K562 (cell line): ENCODE measurements at regions not wholly inside any gene's neighbourhood (a gene's known extent, or its start where the extent isn't known, plus 50 kb on each side); places are given as distances from the start of the nearest gene placed in this dataset.

Experiments used
- BRD4 ChIP-seq: fragments of 200-600 bp; sonication (generic); IDR thresholded peaks from 2 replicates; pipeline ENCODE4 v1.6.1; 2017; ENCODE audit warnings: inconsistent platforms
- CEBPB ChIP-seq: fragments of 450-650 bp; IDR thresholded peaks from 2 replicates; pipeline ENCODE4 v1.6.1; 2016; ENCODE audit warnings: missing genetic modification characterization, missing compliant biosample characterization
- CREB1 ChIP-seq, 2 experiments: sonication (generic) in 1 of 2; formaldehyde crosslinking in 1 of 2; IDR thresholded peaks; 2 replicates each; pipeline versions ENCODE4 v1.6.1 to v1.8.0; 2012 to 2022; ENCODE audit warnings: inconsistent platforms in 1 of 2, mild to moderate bottlenecking in 1 of 2, missing genetic modification reagents in 1 of 2, moderate library complexity in 1 of 2
- GTF2F1 ChIP-seq: IDR thresholded peaks from 2 replicates; pipeline ENCODE4 v1.6.1; 2011; ENCODE audit warnings: low read depth, low read length, improper control_type of control experiment
- HDAC1 ChIP-seq, 2 experiments: fragments of 450-650 bp; IDR thresholded peaks; 2 replicates each; pipeline ENCODE4 v1.6.1; 2016 to 2017; ENCODE audit warnings: inconsistent platforms in 1 of 2, mild to moderate bottlenecking in 1 of 2, moderate library complexity in 1 of 2
- KAT7 ChIP-seq: sonication (generic); formaldehyde crosslinking; IDR thresholded peaks from 2 replicates; pipeline ENCODE4 v1.8.0; 2022; ENCODE audit warnings: missing genetic modification reagents, mild to moderate bottlenecking, borderline replicate concordance
- MAFF ChIP-seq: IDR thresholded peaks from 2 replicates; pipeline ENCODE4 v1.6.1; 2012; ENCODE audit warnings: low read length, improper control_type of control experiment
- MAFK ChIP-seq: IDR thresholded peaks from 2 replicates; pipeline ENCODE4 v1.6.1; 2011; ENCODE audit warnings: low read length, improper control_type of control experiment
- NR1H2 ChIP-seq: sonication (generic); formaldehyde crosslinking; IDR thresholded peaks from 2 replicates; pipeline ENCODE4 v1.4.0; 2020; ENCODE audit warnings: mild to moderate bottlenecking, missing genetic modification reagents
- NUFIP1 ChIP-seq: fragments of 450-650 bp; IDR thresholded peaks from 2 replicates; pipeline ENCODE4 v1.6.1; 2018; ENCODE audit not compliant: partially characterized antibody
- POLR3G ChIP-seq: IDR thresholded peaks from 2 replicates; pipeline ENCODE4 v1.6.1; 2011; ENCODE audit not compliant: insufficient read length, insufficient replicate concordance; ENCODE audit errors: extremely low read depth
- RCOR1 ChIP-seq, 2 experiments: IDR thresholded peaks; 2 replicates each; pipeline ENCODE4 v1.6.1; 2012; ENCODE audit warnings: low read depth in 2 of 2, low read length in 2 of 2, borderline replicate concordance in 1 of 2, improper control_type of control experiment in 1 of 2
- RNF2 ChIP-seq: sonication (generic); IDR thresholded peaks from 2 replicates; pipeline ENCODE4 v1.6.1; 2016
- SOX6 ChIP-seq: fragments of 450-650 bp; IDR thresholded peaks from 2 replicates; pipeline ENCODE4 v1.6.1; 2014; ENCODE audit warnings: mild to moderate bottlenecking
- TAF1 ChIP-seq: IDR thresholded peaks from 2 replicates; pipeline ENCODE4 v1.6.1; 2011; ENCODE audit warnings: mild to moderate bottlenecking, low read length, moderate library complexity; ENCODE audit not compliant: insufficient read depth, control insufficient read depth, severe bottlenecking; ENCODE audit errors: extremely low read depth
- ZFPM2 ChIP-seq: fragments of 250-450 bp; sonication (Bioruptor Pico); IDR thresholded peaks from 2 replicates; pipeline ENCODE4 v1.5.1; 2022; ENCODE audit warnings: mild to moderate bottlenecking
- ZNF140 ChIP-seq: fragments of 250-450 bp; sonication (Bioruptor Pico); IDR thresholded peaks from 2 replicates; pipeline ENCODE4 v1.8.0; 2021; ENCODE audit warnings: moderate library complexity, mild to moderate bottlenecking, inconsistent platforms
- TF ChIP-seq, protein P1 (sequence below): fragments of 250-450 bp; sonication (Bioruptor Pico); IDR thresholded peaks from 2 replicates; pipeline ENCODE4 v1.5.0; 2021; ENCODE audit warnings: mild to moderate bottlenecking, borderline replicate concordance
- TF ChIP-seq, protein P2 (sequence below): conservative IDR thresholded peaks from 2 replicates; pipeline ENCODE4 v1.6.1; 2011; ENCODE audit warnings: low read depth, mild to moderate bottlenecking, low read length; ENCODE audit not compliant: control insufficient read depth
- TF ChIP-seq, protein P3 (sequence below): fragments of 450-650 bp; IDR thresholded peaks from 2 replicates; pipeline ENCODE4 v1.6.1; 2016; ENCODE audit warnings: low read depth, mild to moderate bottlenecking, moderate library complexity
- TF ChIP-seq, protein P4 (sequence below), 2 experiments: fragments of 450-650 bp; IDR thresholded peaks; 2 replicates each; pipeline ENCODE4 v1.6.1; 2016
- TF ChIP-seq, protein P5 (sequence below): fragments of 450-650 bp; IDR thresholded peaks from 2 replicates; pipeline ENCODE4 v1.7.0; 2016; ENCODE audit warnings: borderline replicate concordance

DNA sequence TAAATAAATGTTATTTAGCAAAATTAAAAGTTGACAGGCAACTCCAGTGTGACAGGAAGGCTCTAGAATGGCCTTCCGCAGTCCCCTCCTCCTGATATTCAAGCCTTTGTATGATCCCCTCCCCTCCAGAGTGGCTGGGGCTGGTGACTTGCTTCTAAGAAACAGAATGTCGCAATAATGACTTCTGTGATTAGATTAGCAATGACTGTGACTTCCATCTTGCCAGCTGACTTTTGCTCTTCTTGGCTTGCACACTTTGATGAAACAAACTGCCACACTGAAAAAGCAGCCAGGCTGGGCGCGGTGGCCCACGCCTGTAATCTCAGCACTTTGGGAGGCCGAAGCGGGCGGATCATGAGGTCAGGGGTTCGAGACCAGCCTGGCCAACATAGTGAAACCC lies 106.5 kb upstream of the LARP1 start (continued):
- TF ChIP-seq, protein P1, sequence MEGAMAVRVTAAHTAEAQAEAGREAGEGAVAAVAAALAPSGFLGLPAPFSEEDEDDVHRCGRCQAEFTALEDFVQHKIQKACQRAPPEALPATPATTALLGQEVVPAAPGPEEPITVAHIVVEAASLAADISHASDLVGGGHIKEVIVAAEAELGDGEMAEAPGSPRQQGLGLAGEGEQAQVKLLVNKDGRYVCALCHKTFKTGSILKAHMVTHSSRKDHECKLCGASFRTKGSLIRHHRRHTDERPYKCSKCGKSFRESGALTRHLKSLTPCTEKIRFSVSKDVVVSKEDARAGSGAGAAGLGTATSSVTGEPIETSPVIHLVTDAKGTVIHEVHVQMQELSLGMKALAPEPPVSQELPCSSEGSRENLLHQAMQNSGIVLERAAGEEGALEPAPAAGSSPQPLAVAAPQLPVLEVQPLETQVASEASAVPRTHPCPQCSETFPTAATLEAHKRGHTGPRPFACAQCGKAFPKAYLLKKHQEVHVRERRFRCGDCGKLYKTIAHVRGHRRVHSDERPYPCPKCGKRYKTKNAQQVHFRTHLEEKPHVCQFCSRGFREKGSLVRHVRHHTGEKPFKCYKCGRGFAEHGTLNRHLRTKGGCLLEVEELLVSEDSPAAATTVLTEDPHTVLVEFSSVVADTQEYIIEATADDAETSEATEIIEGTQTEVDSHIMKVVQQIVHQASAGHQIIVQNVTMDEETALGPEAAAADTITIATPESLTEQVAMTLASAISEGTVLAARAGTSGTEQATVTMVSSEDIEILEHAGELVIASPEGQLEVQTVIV (CRISPR knock-in tag): no peak
- TF ChIP-seq CREB1 (IDR thresholded peaks at IDR 0.05): no peak
- no peak for TF ChIP-seq CREB1 (CRISPR knock-in tag; IDR thresholded peaks at IDR 0.05)
- TF ChIP-seq MAFK: no peak
- TF ChIP-seq CEBPB (tag): peak; percentile 100
- TF ChIP-seq HDAC1 (IDR thresholded peaks at IDR 0.05): peak in 1 of 2 experiments; percentile 72; a peak in 1 of 4 replicates
- TF ChIP-seq, protein P2, sequence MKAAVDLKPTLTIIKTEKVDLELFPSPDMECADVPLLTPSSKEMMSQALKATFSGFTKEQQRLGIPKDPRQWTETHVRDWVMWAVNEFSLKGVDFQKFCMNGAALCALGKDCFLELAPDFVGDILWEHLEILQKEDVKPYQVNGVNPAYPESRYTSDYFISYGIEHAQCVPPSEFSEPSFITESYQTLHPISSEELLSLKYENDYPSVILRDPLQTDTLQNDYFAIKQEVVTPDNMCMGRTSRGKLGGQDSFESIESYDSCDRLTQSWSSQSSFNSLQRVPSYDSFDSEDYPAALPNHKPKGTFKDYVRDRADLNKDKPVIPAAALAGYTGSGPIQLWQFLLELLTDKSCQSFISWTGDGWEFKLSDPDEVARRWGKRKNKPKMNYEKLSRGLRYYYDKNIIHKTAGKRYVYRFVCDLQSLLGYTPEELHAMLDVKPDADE: no peak
- TF ChIP-seq BRD4: no peak
- TF ChIP-seq NUFIP1: no peak
- TF ChIP-seq, protein P3, sequence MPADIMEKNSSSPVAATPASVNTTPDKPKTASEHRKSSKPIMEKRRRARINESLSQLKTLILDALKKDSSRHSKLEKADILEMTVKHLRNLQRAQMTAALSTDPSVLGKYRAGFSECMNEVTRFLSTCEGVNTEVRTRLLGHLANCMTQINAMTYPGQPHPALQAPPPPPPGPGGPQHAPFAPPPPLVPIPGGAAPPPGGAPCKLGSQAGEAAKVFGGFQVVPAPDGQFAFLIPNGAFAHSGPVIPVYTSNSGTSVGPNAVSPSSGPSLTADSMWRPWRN: peak; percentile 44; the same call in 1 of the 2 replicates
- TF ChIP-seq KAT7: no peak
- TF ChIP-seq, protein P4, sequence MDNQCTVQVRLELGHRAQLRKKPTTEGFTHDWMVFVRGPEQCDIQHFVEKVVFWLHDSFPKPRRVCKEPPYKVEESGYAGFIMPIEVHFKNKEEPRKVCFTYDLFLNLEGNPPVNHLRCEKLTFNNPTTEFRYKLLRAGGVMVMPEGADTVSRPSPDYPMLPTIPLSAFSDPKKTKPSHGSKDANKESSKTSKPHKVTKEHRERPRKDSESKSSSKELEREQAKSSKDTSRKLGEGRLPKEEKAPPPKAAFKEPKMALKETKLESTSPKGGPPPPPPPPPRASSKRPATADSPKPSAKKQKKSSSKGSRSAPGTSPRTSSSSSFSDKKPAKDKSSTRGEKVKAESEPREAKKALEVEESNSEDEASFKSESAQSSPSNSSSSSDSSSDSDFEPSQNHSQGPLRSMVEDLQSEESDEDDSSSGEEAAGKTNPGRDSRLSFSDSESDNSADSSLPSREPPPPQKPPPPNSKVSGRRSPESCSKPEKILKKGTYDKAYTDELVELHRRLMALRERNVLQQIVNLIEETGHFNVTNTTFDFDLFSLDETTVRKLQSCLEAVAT (IDR thresholded peaks at IDR 0.05): 0 out of 4 replicates have a peak, but pooled peaks of 1 of the 2 experiments have one; percentile 7
- TF ChIP-seq, protein P5, sequence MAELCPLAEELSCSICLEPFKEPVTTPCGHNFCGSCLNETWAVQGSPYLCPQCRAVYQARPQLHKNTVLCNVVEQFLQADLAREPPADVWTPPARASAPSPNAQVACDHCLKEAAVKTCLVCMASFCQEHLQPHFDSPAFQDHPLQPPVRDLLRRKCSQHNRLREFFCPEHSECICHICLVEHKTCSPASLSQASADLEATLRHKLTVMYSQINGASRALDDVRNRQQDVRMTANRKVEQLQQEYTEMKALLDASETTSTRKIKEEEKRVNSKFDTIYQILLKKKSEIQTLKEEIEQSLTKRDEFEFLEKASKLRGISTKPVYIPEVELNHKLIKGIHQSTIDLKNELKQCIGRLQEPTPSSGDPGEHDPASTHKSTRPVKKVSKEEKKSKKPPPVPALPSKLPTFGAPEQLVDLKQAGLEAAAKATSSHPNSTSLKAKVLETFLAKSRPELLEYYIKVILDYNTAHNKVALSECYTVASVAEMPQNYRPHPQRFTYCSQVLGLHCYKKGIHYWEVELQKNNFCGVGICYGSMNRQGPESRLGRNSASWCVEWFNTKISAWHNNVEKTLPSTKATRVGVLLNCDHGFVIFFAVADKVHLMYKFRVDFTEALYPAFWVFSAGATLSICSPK: no peak
- peak; percentile 49; the same call in 1 of the 2 replicates for TF ChIP-seq RNF2
- TF ChIP-seq ZFPM2: no peak
- peak; percentile 72 for TF ChIP-seq SOX6
- no peak for TF ChIP-seq GTF2F1
- peak; percentile 9 to 89; a peak in 3 of 4 replicates for TF ChIP-seq RCOR1 (IDR thresholded peaks at IDR 0.05; ENCODE audit: borderline replicate concordance in 1 of 2, low read depth in 2 of 2, low read length in 2 of 2)
- no peak for TF ChIP-seq ZNF140 (CRISPR knock-in tag)
- TF ChIP-seq TAF1: no peak
- no peak for TF ChIP-seq POLR3G
- no peak for TF ChIP-seq NR1H2 (CRISPR knock-in tag)
- peak; percentile 31; the same call in 1 of the 2 replicates for TF ChIP-seq MAFF
